ENCODE measurements at regions not wholly inside any gene's neighbourhood (a gene's known extent, or its start where the extent isn't known, plus 50 kb on each side); places are given as distances from the start of the nearest gene placed in this dataset.
"Not testable (repeated sequence)": the region's sequence is repeated elsewhere in the genome, so short reads cannot be mapped to it uniquely, and the experiment has no call there.

GRCh38 chr5:25448646-25449045, 803.9 kb upstream of the CDH10 start:
- Histone ChIP-seq H3K36me3 (ENCODE audit: control insufficient read depth in 2 of 3, insufficient read depth in 3 of 3, low read length in 3 of 3) (no peaks in the 10 kb centered on the region), H3K9ac (ENCODE audit: low read length in 3 of 3) (no peak overlapping the region), H3K27me3 (ENCODE audit: control insufficient read depth, insufficient read depth, low read length) (no peaks in the 10 kb centered on the region), H3K9me3 (ENCODE audit: control insufficient read depth in 2 of 3, insufficient read depth in 1 of 3, low read length in 3 of 3) (no peaks in the 10 kb centered on the region), H3K4me1 (ENCODE audit: control insufficient read depth in 2 of 3, insufficient read depth in 2 of 3, low read depth in 1 of 3, low read length in 3 of 3) (no peaks in the 10 kb centered on the region), H3K27ac (ENCODE audit: low read depth in 2 of 2, low read length in 2 of 2) (no peak overlapping the region), H3K4me3 (ENCODE audit: low read length in 3 of 3) (no peak overlapping the region)
- intact Hi-C loops (cut with DNase I), result no loop called here
- DNase-seq, result peak in 1 of 5 donors; percentile 11
- FAIRE-seq, result no peak
- TF ChIP-seq CTCF (IDR thresholded peaks at IDR 0.05; ENCODE audit: borderline replicate concordance, extremely low read depth, insufficient read depth), result no peak

GRCh38 chr5:25448190-25448621, 803.4 kb upstream of the CDH10 start:
- Histone ChIP-seq H3K27me3 (ENCODE audit: control insufficient read depth, insufficient read depth, low read length) (no peaks in the 10 kb centered on the region), H3K27ac (ENCODE audit: low read depth in 2 of 2, low read length in 2 of 2) (no peak overlapping the region), H3K4me1 (ENCODE audit: control insufficient read depth in 2 of 3, insufficient read depth in 2 of 3, low read depth in 1 of 3, low read length in 3 of 3) (no peaks in the 10 kb centered on the region), H3K9ac (ENCODE audit: low read length in 3 of 3) (no peak overlapping the region), H3K36me3 (ENCODE audit: control insufficient read depth in 2 of 3, insufficient read depth in 3 of 3, low read length in 3 of 3) (no peaks in the 10 kb centered on the region), H3K4me3 (ENCODE audit: low read length in 3 of 3) (no peak overlapping the region), H3K9me3 (ENCODE audit: control insufficient read depth in 2 of 3, insufficient read depth in 1 of 3, low read length in 3 of 3) (no peaks in the 10 kb centered on the region)
- no peak for TF ChIP-seq CTCF (IDR thresholded peaks at IDR 0.05; ENCODE audit: borderline replicate concordance, extremely low read depth, insufficient read depth)
- no peak for FAIRE-seq
- DNase-seq, result no peak
- intact Hi-C loops (cut with DNase I), result no loop called here

GRCh38 chr5:25446061-25446420, 801.3 kb upstream of the CDH10 start:
- H3K4me3 ChIP-seq (ENCODE audit: low read length in 3 of 3); H3K9ac ChIP-seq (ENCODE audit: low read length in 3 of 3); H3K36me3 ChIP-seq (ENCODE audit: control insufficient read depth in 2 of 3, insufficient read depth in 3 of 3, low read length in 3 of 3); DNase-seq; H3K27me3 ChIP-seq (ENCODE audit: control insufficient read depth, insufficient read depth, low read length); H3K27ac ChIP-seq (ENCODE audit: low read depth in 2 of 2, low read length in 2 of 2); FAIRE-seq; H3K4me1 ChIP-seq (ENCODE audit: control insufficient read depth in 2 of 3, insufficient read depth in 2 of 3, low read depth in 1 of 3, low read length in 3 of 3); H3K9me3 ChIP-seq (ENCODE audit: control insufficient read depth in 2 of 3, insufficient read depth in 1 of 3, low read length in 3 of 3); intact Hi-C loops (cut with DNase I): not testable (repeated sequence)

- H3K9me3 ChIP-seq (ENCODE audit: control insufficient read depth in 2 of 3, insufficient read depth in 1 of 3, low read length in 3 of 3); H3K36me3 ChIP-seq (ENCODE audit: control insufficient read depth in 2 of 3, insufficient read depth in 3 of 3, low read length in 3 of 3); intact Hi-C loops (cut with DNase I); DNase-seq; H3K4me1 ChIP-seq (ENCODE audit: control insufficient read depth in 2 of 3, insufficient read depth in 2 of 3, low read depth in 1 of 3, low read length in 3 of 3); H3K27ac ChIP-seq (ENCODE audit: low read depth in 2 of 2, low read length in 2 of 2); FAIRE-seq; H3K4me3 ChIP-seq (ENCODE audit: low read length in 3 of 3); H3K27me3 ChIP-seq (ENCODE audit: control insufficient read depth, insufficient read depth, low read length); H3K9ac ChIP-seq (ENCODE audit: low read length in 3 of 3): not testable (repeated sequence)
Measured at GRCh38 chr5:25445381-25446060, 800.7 kb upstream of the CDH10 start.
